ENCODE measurements at regions not wholly inside any gene's neighbourhood (a gene's known extent, or its start where the extent isn't known, plus 50 kb on each side); places are given as distances from the start of the nearest gene placed in this dataset.

- Histone ChIP-seq H3K18ac (ENCODE audit: insufficient read length, low read depth, low read length) (no peak overlapping the region), H3K27ac (ENCODE audit: insufficient read length, low read depth, low read length) (no peak overlapping the region)
- no CpG with 5 or more reads among the region's 5 CpGs for WGBS (ENCODE audit: extremely low coverage, insufficient read length, low lambda C conversion rate)
These were observed 85.4 kb upstream of the MYLIP start for GRCh38 chr6:16043171-16044135.

More at GRCh38 chr6:16043171-16044135, 85.4 kb upstream of the MYLIP start:
- H3K27me3 Mint-ChIP-seq (ENCODE audit: low read depth) = no peaks in the 10 kb centered on the region
- no peak overlapping the region for H3K56ac ChIP-seq (ENCODE audit: insufficient read length, low read depth, low read length)
- H3K36me3 Mint-ChIP-seq (ENCODE audit: insufficient read depth in 1 of 3, low read depth in 3 of 3) = peaks cover 16 to 39% (median 25%) of the 10 kb centered on the region in 3 experiments
- no peaks in the 10 kb centered on the region for H4K20me1 ChIP-seq (ENCODE audit: control insufficient read depth, insufficient read depth, insufficient read length)
- H3K4me2 ChIP-seq (ENCODE audit: insufficient read depth, insufficient read length, low read length) = no peak overlapping the region
- H4K91ac ChIP-seq (ENCODE audit: insufficient read length, low read depth, low read length) = no peak overlapping the region
- no peak for TF ChIP-seq CTCF (conservative IDR thresholded peaks at IDR 0.05)
- no peak overlapping the region for H3K27ac Mint-ChIP-seq
- no peaks in the 10 kb centered on the region for H3K23me2 ChIP-seq (ENCODE audit: insufficient read length, low read depth, low read length, poor library complexity, severe bottlenecking)
- H3K79me1 ChIP-seq (ENCODE audit: insufficient read depth, low read depth, low read length, poor library complexity, severe bottlenecking) = no peaks in the 10 kb centered on the region
- H2BK15ac ChIP-seq (ENCODE audit: low read depth, low read length) = no peak overlapping the region
- H2AFZ ChIP-seq (ENCODE audit: low read length) = no peak overlapping the region
- H3K79me2 ChIP-seq (ENCODE audit: insufficient read depth, low read length) = no peaks in the 10 kb centered on the region
- no peak overlapping the region for H2AK5ac ChIP-seq (ENCODE audit: insufficient read length, low read length)
- H3T11ph ChIP-seq (ENCODE audit: low read length) = no peak overlapping the region
- H3K27me3 ChIP-seq (ENCODE audit: insufficient read depth, low read length) = no peaks in the 10 kb centered on the region
- no peak overlapping the region for H2BK120ac ChIP-seq (ENCODE audit: low read depth, low read length, poor library complexity, severe bottlenecking)
- peaks cover 28 to 35% of the 10 kb centered on the region in 2 experiments for H3K9me3 Mint-ChIP-seq
- H2BK12ac ChIP-seq (ENCODE audit: insufficient read length, low read depth, low read length) = no peak overlapping the region
- no peak overlapping the region for H3K4ac ChIP-seq (ENCODE audit: low read depth, low read length)
- H4K5ac ChIP-seq (ENCODE audit: insufficient read length, low read depth, low read length) = no peak overlapping the region
- no peak overlapping the region for H3K14ac ChIP-seq (ENCODE audit: insufficient read depth, low read length)
- H3K9me3 ChIP-seq (ENCODE audit: control insufficient read depth, low read depth, low read length) = peaks cover 13% of the 10 kb centered on the region
- no peaks in the 10 kb centered on the region for H3K4me1 ChIP-seq (ENCODE audit: insufficient read depth, low read length)
- no peak overlapping the region for H3K9ac ChIP-seq (ENCODE audit: extremely low read depth, insufficient read length, low read length)
- H3K4me1 Mint-ChIP-seq = peaks cover 0 to 8% of the 10 kb centered on the region in 2 experiments; a peak in 1 of 4 replicates
- H2BK5ac ChIP-seq (ENCODE audit: insufficient read length, low read length) = no peak overlapping the region
- H4K8ac ChIP-seq (replicated peaks; ENCODE audit: insufficient read length, low read depth, low read length) = no peak overlapping the region
- no peak for DNase-seq
- H3K23ac ChIP-seq (ENCODE audit: insufficient read length, low read depth, low read length) = no peak overlapping the region
- no peak overlapping the region for H3K4me3 Mint-ChIP-seq
- H2BK20ac ChIP-seq (ENCODE audit: low read depth, low read length, poor library complexity, severe bottlenecking) = no peak overlapping the region
